LNCAP (cell line): ENCODE measurements at regions not wholly inside any gene's neighbourhood (a gene's known extent, or its start where the extent isn't known, plus 50 kb on each side); places are given as distances from the start of the nearest gene placed in this dataset.

ENCODE experiments used
- CTCF ChIP-seq: fragments of 450-650 bp; IDR thresholded peaks from 2 replicates; pipeline ENCODE4 v1.5.1; 2017; ENCODE audit warnings: mild to moderate bottlenecking

- no peak for TF ChIP-seq CTCF
These were observed 220.1 kb upstream of the PRICKLE2 start for GRCh38 chr3:64445109-64445943.

DNA sequence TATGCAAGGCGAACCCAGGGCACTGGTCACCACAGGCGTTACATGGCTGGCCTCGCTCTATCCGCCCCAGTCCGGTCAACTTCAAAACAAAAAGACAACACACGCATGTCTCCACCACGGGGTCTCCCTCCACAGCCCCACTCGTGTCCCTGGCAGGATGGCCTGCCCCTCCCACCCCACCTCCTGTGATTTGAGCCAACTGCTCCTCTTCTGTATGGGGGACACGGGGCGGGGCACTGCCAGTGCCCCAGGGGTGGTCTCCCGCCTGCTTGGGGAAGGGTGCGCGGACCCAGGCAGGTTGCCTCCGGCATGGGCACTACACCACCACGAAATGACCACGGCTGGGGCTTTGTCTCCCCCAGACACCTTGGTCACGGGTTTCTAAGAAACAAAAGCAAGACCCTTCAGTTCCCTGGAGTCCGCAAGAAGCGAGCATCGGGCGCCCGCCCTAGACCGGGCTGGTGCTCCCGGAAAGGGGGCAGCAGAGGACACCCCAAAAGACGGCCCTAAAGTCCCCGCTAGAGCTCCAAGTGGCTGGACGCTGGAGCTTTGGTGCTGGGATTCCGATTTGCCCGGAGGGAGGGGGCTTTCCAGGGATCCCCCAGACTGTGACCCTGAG, 219.3 kb upstream of the PRICKLE2 start:
- TF ChIP-seq CTCF, result no peak

GRCh38 chr3:64443546-64444381, 218.5 kb upstream of the PRICKLE2 start:
- no peak for TF ChIP-seq CTCF

GRCh38 chr3:64441861-64442260, 216.6 kb upstream of the PRICKLE2 start:
- no peak for TF ChIP-seq CTCF

DNA sequence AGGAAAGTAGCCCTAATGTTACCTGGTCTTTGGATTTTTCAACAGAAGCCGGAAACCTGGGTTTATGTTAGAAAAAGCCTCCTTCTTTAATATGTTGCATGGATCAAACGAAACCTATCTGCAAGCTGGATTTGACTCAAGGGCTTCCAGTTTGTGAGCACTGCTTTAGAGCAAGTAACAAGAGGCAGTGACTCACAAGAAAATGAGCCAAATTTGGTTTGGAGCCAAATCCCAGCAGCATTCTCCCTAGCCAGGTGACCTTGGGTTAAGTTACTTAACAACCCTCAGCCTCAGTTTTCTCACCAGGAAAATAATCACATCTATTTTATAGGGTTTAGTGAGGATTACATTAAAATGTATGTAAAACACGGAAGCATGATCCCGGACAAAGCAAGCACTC, 215.2 kb upstream of the PRICKLE2 start:
- no peak for TF ChIP-seq CTCF

GRCh38 chr3:64438812-64439211, 213.5 kb upstream of the PRICKLE2 start:
- no peak for TF ChIP-seq CTCF

DNA sequence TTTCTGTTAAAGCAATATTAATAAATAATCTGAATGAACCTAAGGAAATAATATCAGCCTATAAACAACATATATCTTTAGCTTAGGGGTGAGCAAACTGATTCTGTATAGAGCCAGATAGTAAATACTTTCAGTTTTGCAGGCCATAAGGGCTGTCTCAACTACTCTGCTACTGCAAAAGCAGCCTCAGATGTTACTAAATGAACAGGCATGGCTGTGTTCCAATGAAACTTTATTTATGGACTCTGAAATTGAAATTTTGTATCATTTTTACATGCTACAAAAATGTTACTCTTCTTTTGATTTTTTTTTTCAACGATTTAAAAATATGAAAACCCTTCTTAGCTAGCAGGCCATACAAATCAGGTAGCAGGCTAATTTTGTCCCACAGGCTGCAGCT, 212.8 kb upstream of the PRICKLE2 start:
- no peak for TF ChIP-seq CTCF
